Left kidney (tissue), 1 donor: ENCODE measurements at regions not wholly inside any gene's neighbourhood (a gene's known extent, or its start where the extent isn't known, plus 50 kb on each side); places are given as distances from the start of the nearest gene placed in this dataset.
"Not testable (repeated sequence)": the region's sequence is repeated elsewhere in the genome, so short reads cannot be mapped to it uniquely, and the experiment has no call there.

Experiments used
- DNase-seq: peaks from one replicate; pipeline ENCODE4 v3.0.0-alpha.2; 2013

DNA sequence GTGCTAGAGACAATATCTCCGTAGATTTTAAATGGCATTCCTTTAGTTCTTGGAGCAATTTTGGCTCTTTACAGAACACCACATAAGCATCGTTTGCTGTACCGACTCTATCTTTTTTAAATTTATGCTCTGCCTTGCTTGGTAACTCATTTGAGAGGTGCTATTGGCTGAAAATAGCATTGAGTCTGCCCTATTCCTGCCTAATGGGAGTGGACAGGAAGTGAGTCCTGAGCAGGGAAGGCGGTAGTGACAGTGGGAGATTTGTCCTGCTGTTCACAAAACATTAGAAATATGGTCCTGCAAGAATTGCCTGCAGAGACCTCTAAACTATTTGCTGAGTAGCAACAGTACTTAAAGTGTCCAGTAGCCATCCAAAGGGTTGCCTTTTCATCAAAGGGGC lies 115.2 kb upstream of the IFNE start:
- no peak for DNase-seq

DNA sequence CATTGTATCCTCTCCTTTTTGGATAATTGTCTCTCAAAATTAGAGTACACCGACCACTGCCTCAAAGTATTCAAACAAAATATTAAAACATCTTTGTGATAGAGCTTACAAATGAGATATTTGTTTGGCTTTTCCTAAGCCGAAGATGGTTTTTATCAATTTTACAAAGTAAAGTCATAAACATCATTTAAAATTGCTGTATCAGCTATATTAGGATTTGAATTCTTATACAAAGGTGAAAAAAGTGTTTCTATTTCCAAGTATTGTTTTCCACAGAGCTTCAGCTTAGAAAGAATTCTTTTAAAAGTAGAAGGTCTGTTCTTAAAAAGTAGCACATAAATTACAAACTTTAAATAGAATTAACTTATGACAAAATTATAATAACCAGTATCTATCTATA lies 116.6 kb upstream of the IFNE start:
- DNase-seq = no peak

DNA sequence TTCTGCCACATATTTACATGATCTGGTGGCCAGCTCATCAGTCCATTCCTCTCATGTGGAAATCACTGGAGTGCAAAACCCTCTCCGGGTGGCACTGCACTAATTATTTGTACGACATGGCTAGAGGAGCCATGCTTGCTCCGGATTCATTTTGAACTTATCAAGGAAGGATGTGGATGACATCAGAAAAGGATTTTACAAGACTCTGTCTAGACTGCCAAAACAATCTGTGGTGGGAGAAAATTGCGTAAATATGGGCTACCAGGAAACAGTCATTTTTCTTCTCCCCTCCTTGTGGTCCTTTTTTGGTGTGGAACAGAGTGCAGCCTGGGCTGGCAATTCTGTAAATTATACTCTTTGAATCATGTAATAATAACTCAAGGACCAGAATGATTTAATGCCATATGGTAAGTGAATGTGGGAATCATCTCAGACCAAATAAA lies 123.4 kb upstream of the IFNE start:
- DNase-seq = no peak

DNA sequence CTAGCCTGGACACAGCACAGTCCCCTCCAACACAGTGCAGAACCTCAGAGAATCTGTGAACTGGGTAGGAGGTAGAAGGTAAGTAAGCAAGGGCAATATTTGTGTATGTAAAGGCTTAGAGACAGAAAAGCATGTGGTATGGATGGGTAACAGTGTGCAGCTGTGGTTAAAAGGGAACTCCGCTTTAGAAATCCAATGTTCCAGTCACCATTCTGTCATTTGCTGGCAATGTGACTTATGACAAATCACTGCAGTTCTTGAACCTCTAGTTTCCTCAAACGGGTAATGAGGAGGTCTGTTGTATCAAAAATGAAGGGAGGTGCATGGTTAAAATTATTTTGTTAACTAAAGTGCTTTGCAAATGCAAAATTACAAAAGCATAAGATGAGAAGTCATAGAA lies 125.5 kb upstream of the IFNE start:
- no peak for DNase-seq

DNA sequence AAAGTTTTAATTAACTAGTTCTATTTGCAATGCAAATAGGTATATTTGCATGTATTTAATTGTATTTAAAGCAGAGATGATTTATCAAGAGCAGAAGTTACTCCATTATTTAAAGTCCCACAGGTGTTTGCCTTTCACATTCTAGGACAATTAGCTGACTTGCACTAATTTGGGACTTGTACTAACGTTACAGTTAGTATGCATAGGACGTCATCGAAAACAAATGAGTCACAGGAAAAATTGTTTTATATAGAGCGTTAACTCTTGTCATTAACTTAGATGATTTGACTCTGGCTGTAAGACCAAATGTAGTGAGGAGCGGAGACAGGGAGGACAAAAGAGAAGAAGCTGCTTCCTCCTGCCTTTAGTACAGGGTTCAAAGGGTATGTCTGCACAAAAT lies 126.1 kb upstream of the IFNE start:
- DNase-seq = no peak

DNA sequence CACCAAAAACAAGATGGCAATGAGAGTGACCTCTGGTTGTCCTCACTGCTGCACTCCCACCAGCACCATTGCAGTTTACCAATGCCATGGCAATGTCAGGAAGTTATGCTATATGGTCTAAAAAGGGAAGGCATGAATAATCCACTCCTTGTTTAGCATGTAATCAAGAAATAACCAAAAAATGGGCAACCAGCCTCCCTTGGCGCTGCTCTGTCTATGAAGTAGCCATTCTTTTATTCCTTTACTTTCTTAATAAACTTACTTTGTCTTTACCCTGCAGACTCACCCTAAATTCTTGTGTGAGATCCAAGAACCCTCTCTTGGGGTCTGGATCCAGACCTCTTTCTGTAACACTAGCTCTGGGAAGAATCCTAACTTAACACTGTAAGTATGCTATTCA lies 127.4 kb upstream of the IFNE start:
- DNase-seq = no peak

DNA sequence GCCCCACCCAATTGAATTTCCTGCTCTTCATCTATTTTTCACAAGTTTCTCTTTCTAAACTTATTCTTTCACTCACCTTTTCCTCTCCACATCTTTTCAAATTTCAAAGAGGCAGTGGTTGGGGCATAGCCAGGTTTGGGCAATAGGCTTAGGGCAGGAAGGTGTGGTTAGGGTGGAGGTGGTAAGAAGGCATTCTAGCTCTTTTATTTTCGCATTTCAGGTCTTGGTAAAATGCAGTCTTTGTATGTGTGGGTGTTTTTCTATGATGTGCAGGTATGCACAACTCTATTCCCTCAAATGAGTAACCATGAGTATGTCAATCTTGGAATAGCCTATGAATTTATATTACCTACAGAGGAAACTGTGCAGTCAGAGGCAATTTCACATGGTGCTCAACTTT lies 129.8 kb upstream of the IFNE start:
- DNase-seq = no peak

DNA sequence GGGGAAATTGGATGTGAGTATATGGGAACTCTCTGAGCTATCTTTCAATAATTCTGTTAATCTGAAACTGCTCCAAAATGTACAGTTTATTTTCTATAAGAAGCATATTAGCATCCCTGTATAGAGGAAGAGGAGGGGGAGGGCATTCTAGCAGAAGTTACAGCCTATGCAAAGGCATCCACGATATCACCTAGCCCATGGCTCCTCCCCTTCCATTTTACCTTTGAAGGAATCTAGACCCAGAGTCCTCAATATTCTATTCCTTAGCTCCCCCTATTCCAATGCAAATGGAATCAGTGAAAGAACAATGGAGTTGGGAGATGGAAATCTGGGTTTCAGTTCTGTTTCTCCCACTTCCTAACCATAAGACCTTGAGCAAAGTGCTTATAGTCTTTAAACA lies 132.9 kb upstream of the IFNE start:
- no peak for DNase-seq

DNA sequence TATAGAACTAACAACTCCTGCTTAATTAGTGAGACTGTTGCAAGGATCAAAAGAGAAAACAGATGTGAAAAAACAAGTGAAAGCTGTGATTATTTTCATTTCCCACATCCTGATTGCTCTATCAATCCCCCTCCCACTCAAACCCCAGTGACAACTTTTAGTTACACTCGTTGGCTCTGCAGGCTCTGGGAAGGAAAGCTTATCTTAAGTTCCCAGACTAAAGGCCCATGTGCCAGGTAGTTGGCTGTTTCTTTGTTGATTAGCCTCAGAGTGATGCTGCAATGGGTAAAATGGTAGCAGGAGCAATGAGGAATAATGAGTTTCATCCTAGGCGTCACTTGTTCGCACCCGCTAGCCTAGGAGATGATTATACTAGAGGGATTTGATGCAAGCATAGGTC lies 133.3 kb upstream of the IFNE start:
- DNase-seq = no peak

DNA sequence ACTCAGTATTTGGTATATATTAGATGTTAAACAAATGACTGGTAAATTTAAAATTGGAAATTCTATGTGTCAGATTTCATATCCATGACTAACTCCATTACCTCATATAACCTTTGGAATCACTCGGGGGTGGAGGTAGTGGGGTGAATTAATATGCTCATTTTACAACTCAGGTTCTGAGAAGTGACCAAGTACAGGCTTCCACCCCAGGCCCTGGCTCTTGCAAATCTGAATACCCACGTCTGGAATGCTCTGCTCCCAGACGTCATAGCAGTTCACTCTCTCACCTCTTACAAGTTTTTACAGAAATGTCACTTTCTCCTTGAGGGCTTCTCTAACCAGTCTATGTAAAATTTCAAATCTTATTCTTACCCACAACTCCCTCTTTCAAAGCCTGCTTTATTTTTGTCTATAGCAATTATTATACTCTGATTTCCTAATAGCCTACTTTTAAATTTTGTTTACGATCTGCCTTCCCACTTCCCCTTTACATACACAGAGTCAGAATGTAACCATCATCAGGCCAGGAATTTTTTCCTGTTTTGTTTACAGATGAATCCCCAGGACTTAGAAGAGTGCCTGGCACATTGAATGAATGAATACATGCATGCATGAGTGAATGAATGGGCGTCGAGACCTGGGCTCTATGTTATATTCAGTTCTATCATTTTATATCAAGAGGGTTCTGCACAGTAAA lies 134.1 kb upstream of the IFNE start:
- no peak for DNase-seq

DNA sequence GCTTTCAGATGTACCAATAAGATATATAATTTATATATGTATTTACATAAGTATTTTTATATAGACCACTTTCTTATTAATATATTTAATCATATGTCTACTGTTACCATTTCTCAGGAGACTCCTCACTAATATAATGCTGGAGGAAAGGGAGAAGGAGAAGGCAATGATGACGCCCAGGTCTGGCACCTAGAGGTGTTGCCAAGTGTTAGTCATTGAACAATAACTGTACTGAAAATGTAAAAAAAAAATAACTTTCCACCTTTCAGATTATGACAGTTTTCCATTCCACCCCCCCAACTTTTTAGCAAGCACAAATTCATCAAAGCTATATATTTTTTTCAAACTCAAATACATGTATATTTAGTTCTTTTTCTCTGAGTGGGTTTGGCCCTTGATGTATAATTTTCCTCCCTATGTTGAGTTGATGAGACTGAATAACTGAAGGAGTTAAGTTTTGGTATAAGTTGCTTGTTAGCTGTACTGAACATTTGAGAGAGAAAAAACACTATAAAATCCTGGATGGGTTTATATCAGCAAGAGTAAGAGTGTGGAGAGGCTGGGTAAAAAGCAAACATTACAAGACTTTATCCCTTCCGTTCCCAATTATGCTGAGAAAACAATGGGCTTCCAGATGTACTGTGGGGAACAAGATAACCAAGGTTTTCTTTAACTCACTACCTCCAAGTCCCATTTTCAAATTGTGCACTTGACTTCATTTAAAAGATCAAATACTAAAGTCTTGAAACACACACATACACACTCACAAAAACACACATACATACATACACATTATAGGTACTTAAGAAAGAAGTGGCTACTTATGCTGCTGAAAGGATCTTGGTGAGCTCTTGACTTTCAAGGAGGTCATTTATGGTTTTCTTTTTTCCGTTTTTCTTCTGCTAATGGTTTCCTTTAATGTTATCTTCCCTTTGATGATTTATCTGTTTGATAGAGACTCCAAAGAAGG lies 142.8 kb upstream of the IFNE start:
- no peak for DNase-seq

DNA sequence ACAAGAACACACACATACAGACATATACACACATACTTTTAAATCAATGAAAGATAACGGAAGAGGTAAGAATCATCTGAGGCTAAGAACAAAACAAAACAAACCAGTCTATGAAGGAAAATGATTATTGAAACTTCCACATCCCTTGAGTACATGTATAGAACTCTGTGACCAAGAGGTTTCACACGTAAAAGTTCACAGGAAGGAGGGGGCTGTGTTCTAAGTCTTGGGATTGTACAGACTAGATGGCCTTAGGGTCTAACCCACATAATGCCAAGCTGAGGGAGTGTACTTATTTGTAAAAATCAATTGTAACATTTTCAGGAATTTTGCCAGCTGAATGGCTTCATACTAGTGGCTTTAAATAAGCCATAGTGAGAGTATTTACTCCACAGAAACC lies 144.4 kb upstream of the IFNE start:
- no peak for DNase-seq

DNA sequence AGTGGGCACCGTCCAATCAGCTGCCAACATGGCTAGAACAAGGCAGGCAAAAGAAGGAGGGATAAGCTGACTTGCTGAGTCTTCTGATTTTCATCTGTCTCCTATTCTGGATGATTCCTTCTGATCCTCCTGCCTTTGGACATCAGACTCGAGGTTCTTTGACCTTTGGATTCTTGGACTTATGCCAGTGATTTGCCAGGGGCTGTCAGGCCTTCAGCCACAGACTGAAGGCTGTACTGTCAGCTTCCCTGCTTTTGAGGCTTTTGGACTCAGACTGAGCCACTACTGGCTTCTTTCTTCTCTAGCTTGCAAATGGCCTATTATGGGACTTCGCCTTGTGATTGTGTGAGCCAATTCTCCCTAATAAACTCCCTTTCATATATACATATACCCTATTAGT lies 146.8 kb upstream of the IFNE start:
- not testable (repeated sequence) for DNase-seq

DNA sequence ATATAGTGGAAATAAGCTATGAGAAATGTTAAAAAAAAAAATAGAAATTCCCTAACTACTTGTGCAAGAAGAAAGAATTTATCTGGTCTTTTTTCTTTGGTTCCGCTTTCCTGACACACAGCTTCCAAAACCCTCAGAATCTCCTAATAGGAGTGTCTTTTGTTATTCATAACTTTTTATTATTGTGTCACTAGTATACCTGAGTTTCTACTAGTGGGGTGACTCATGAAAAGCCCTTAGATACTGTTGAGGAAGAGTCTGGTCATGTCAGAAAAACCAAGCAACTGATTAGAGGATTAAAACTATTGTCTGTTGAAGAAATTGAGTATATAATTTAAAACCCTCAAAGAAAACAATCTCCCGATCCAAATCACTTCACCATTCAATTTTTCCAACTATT lies 152.8 kb upstream of the IFNE start:
- DNase-seq = no peak

DNA sequence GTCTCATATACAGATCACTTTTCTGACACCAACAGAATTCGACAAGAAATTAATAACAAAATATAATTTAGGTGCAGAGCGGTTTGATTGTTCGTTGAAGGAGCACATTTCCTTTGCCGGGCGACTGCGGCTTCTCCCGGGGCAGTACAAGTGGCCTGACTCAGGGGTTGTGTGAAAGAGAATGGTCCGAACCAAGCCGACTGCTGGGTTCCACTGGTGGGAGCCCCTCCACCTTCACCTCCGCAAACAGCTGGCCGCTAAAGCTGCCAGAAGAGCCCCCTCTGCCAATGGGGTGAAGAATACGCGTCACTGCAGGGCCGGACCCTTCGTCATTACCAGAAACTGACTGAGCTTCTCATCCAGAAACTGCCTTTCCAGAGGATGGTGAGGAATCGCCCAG lies 156.0 kb upstream of the IFNE start:
- DNase-seq = no peak

DNA sequence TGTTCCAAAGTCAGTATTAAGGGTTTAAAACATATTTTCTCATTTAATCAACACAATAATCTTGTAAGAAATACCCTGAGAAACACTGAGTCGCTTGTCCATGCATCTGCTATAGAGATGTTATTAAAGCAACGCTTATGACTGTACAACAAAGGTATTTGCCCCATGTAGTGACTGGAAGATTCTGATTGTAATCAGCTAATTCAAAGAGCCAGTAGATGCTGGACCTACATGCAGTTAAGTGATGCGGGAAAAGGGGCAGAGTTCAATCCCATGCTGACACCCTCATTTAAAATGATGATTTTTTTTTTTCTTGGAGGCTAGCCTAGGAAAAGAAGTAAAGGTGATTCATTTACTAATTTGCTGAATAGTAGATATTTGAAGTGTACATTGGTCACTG lies 149.3 kb upstream of the MTAP start:
- DNase-seq = no peak

DNA sequence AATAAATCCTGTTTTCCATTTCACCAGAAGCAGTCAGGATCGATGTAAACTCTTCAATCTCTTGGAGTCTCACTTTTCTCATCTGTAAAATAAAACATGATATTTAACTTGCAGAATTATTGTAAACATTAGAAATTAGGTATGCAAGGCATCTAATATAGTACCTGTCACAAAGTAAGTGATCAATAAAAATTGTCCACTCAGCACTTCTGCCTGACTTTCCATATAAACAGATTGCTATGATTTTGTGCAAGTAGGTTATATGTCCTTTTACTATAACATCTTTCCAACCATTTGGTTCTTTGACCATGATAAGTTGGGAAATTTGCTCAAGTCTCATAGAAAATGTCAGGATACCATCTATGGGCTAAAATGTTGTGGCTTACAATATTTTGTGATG lies 148.8 kb upstream of the MTAP start:
- no peak for DNase-seq

DNA sequence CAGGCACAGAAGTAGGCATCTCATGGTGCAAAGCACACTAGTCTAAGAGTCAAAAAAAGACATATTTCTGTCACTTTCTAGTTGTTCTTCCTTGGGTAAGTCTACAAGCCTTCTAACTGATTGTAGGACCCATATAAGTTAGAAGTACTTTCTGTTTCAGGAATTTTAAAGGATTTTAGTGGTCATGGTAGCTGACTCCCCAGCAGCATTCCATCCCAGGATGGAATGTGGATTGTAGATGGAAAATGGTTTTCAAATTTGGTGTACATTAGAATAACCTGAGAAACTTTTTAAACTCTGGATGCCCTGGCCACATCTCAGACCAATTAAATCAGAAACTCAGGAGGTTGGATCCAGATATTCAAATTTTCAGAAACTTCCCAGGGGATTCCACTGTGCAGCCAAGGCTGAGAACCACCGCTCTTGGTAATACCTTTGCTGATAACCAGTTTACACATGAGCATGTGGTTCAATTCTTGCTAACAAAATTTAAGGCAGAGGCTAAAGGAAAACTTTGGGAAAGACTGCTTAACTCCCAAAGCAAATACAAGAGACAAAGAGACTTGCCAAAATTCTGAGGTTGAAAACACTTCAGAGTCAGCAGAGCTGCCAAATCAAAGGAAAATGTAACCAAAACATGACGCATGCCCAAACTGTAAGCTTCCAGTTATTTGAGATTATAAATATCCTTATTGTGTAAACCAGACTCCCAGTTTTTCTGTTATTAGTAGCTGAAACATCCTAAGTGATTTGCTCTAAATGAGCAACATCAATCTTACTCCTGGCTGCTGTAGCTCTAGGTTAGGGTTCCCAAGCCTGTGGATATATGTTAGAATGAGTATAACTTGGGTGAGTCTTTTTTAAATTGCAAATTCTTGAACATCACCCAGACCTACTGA lies 145.4 kb upstream of the MTAP start:
- no peak for DNase-seq

DNA sequence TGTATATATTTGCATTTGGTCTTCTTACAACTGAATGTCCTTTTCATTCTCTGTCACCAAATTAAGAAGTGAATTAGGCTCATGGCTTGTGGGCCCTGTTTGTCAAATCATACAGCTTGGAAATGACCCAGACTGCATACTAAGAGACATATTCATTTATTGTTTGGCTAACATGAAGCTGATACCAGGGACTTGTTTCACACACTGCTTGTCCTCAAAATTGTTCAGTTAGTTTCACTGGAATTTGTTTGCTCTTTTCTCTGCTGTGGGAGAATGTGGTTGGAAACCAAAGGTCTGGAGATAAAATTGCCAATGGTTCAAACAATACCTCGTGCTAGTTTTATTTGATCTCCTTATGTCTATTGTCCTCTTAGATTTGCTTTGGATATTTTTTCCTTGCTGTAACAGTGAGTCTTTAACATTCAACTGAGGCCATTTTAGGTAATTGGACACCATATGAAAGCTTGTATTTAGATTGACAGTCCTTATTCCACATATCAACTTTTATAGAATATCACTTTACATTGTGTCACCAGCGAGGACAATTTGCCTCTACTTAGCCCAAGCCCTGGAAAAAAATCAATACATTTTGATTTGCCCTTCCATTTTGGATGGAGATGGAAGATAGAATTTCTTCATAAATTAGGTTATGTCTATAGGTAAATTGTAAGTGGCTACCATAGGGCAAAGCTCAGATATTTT lies 144.3 kb upstream of the MTAP start:
- no peak for DNase-seq

DNA sequence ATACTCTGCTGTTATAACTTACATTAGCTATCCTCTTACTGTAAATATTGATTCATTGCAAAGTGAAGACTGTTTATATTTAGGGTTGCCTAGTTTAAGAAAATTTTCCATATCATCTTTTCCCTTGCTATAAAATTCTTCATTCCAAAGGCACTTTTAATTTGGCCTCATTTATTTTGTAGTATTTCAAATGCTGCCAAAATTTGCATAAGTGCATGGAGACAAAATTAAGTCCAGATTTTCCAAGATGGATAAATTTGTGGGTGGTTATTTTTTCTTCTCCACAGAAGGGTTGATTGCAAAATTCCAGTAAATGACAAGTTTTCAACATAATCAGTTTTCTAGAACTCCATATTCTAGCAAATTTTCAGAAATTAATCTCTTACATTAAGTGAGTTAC lies 141.5 kb upstream of the MTAP start:
- no peak for DNase-seq

DNA sequence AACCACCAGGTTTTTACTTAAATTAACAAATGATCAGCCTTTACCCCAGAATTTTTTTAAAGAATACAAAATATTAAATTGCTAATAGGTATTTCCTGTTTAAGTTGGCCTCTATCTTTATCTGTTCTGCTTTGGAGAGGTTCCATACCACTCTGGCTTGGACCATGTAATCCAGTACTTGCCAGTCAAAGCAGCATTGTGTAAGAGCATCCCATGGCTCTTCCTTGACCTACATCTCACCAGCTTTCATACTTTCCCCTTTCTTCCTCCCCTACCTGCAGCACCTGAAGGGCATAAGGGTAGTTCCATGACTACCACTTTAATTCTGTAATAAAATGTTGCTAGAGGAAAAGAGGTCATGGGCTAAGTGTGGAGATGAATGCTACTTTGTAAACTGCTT lies 140.8 kb upstream of the MTAP start:
- no peak for DNase-seq

DNA sequence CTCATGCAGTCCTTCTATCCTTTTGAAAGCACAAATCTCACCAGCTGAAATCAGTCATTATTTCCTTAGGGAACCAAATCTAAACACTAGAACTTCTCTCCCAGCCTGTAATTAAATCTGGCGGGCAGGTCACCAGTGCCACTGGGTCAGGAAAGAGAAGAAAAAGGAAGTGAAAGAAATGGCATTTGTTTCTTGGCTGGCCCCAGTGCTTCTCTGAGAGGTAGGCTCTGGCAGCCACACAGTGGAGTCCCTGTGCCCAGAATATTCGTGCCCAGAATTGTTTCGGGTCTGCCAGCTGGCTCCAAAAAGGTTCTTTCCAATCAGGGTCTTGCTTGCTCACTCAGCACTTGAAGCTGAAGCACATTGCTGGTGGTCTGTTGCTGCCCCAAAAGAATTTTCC lies 133.9 kb upstream of the MTAP start:
- peak; percentile 2 for DNase-seq
